Mesendoderm (in vitro differentiated cells): ENCODE measurements at regions not wholly inside any gene's neighbourhood (a gene's known extent, or its start where the extent isn't known, plus 50 kb on each side); places are given as distances from the start of the nearest gene placed in this dataset.

Experiments used
- DNase-seq: peaks from one replicate; pipeline ENCODE4 v3.0.0; 2013
- H2AK5ac ChIP-seq: 2 replicates; pipeline ENCODE4 v1.6.1; 2013; ENCODE audit warnings: low read length, inconsistent platforms
- H2BK120ac ChIP-seq: 2 replicates; pipeline ENCODE4 v1.6.1; 2013; ENCODE audit warnings: low read depth, mild to moderate bottlenecking, low read length, moderate library complexity, mixed read lengths
- H2BK15ac ChIP-seq: replicated peaks from 2 replicates; pipeline ENCODE4 v1.6.1; 2013; ENCODE audit warnings: low read depth, mild to moderate bottlenecking, moderate library complexity
- H2BK5ac ChIP-seq: 2 replicates; pipeline ENCODE4 v1.6.1; 2013; ENCODE audit warnings: low read length, inconsistent platforms
- H3K18ac ChIP-seq: 2 replicates; pipeline ENCODE4 v1.6.1; 2013; ENCODE audit warnings: mild to moderate bottlenecking, low read length, mixed read lengths
- H3K23ac ChIP-seq: one replicate; pipeline ENCODE4 v1.6.1; 2013; ENCODE audit warnings: low read length
- H3K27ac ChIP-seq: 2 replicates; pipeline ENCODE4 v1.5.1; 2013; ENCODE audit warnings: low read depth, mild to moderate bottlenecking, inconsistent platforms, low read length, moderate library complexity
- H3K27me3 ChIP-seq: 2 replicates; pipeline ENCODE4 v1.6.1; 2013; ENCODE audit warnings: low read length, control low read depth, mild to moderate bottlenecking, inconsistent platforms; ENCODE audit not compliant: insufficient read depth, poor library complexity
- H3K36me3 ChIP-seq: 2 replicates; pipeline ENCODE4 v1.6.1; 2013; ENCODE audit warnings: low read length, inconsistent platforms; ENCODE audit not compliant: control insufficient read depth, insufficient read depth
- H3K4ac ChIP-seq: one replicate; pipeline ENCODE4 v1.6.1; 2013; ENCODE audit warnings: low read depth, mild to moderate bottlenecking, low read length, moderate library complexity
- H3K4me1 ChIP-seq: 2 replicates; pipeline ENCODE4 v1.6.1; 2013; ENCODE audit warnings: low read depth, low read length, inconsistent platforms; ENCODE audit not compliant: control insufficient read depth
- H3K4me2 ChIP-seq: 2 replicates; pipeline ENCODE4 v1.6.1; 2013; ENCODE audit warnings: low read length
- H3K4me3 ChIP-seq: 2 replicates; pipeline ENCODE4 v1.5.1; 2013; ENCODE audit warnings: mild to moderate bottlenecking, low read length
- H3K56ac ChIP-seq: one replicate; pipeline ENCODE4 v1.6.1; 2013; ENCODE audit warnings: low read length
- H3K79me1 ChIP-seq: 2 replicates; pipeline ENCODE4 v1.6.1; 2013; ENCODE audit warnings: low read length, inconsistent platforms
- H3K79me2 ChIP-seq: 2 replicates; pipeline ENCODE4 v1.6.1; 2013; ENCODE audit warnings: mild to moderate bottlenecking, low read length; ENCODE audit not compliant: control insufficient read depth, insufficient read depth
- H3K9ac ChIP-seq: 2 replicates; pipeline ENCODE4 v1.6.1; 2013; ENCODE audit warnings: low read length, inconsistent platforms
- H4K5ac ChIP-seq: one replicate; pipeline ENCODE4 v1.6.1; 2013; ENCODE audit warnings: low read length
- H4K8ac ChIP-seq: one replicate; pipeline ENCODE4 v1.6.1; 2013; ENCODE audit warnings: low read depth, mild to moderate bottlenecking, control low read depth, low read length, moderate library complexity
- WGBS: extraction: QIAGEN DNeasy Blood & Tissue Kit; methylation state at CpG from one replicate; pipeline ENCODE4 v1.1.7; 2013; ENCODE audit warnings: low lambda C conversion rate, missing lambda C conversion rate; ENCODE audit not compliant: insufficient coverage; ENCODE audit errors: extremely low coverage; 5-methylcytosine and 5-hydroxymethylcytosine counted together

GRCh38 chr18:78525366-78526111 lies 454.1 kb upstream of the SALL3 start:
- no peaks in the 10 kb centered on the region for H3K79me1 ChIP-seq
- no peak overlapping the region for H2BK5ac ChIP-seq
- H2BK120ac ChIP-seq, result no peak overlapping the region
- WGBS, result no CpG with 5 or more reads among the region's 11 CpGs
- no peak overlapping the region for H2BK15ac ChIP-seq
- H3K9ac ChIP-seq, result no peak overlapping the region
- H2AK5ac ChIP-seq, result no peak overlapping the region
- no peak overlapping the region for H4K8ac ChIP-seq
- H3K79me2 ChIP-seq, result no peaks in the 10 kb centered on the region
- H3K23ac ChIP-seq, result no peak overlapping the region
- H3K18ac ChIP-seq, result no peak overlapping the region
- no peak overlapping the region for H3K4ac ChIP-seq
- no peak overlapping the region for H3K4me3 ChIP-seq
- no peak overlapping the region for H3K56ac ChIP-seq
- H3K27ac ChIP-seq, result no peak overlapping the region
- H3K4me2 ChIP-seq, result no peak overlapping the region
- H3K36me3 ChIP-seq, result no peaks in the 10 kb centered on the region
- no peak for DNase-seq
- H4K5ac ChIP-seq, result no peak overlapping the region
- no peaks in the 10 kb centered on the region for H3K4me1 ChIP-seq
- no peaks in the 10 kb centered on the region for H3K27me3 ChIP-seq

GRCh38 chr18:78526275-78526674 lies 453.3 kb upstream of the SALL3 start:
- H3K18ac ChIP-seq, result no peak overlapping the region
- H3K27ac ChIP-seq, result no peak overlapping the region
- no peak overlapping the region for H3K4me2 ChIP-seq
- no peak overlapping the region for H4K8ac ChIP-seq
- H3K4me3 ChIP-seq, result no peak overlapping the region
- no peak overlapping the region for H3K23ac ChIP-seq
- no peak for DNase-seq
- no peak overlapping the region for H3K56ac ChIP-seq
- no peak overlapping the region for H3K9ac ChIP-seq
- H3K27me3 ChIP-seq, result no peaks in the 10 kb centered on the region
- no peaks in the 10 kb centered on the region for H3K36me3 ChIP-seq
- H3K4me1 ChIP-seq, result no peaks in the 10 kb centered on the region
- H2AK5ac ChIP-seq, result no peak overlapping the region
- H2BK15ac ChIP-seq, result no peak overlapping the region
- no CpG with 5 or more reads among the region's 10 CpGs for WGBS
- no peak overlapping the region for H4K5ac ChIP-seq
- no peak overlapping the region for H2BK5ac ChIP-seq
- no peaks in the 10 kb centered on the region for H3K79me2 ChIP-seq
- no peak overlapping the region for H2BK120ac ChIP-seq
- H3K79me1 ChIP-seq, result no peaks in the 10 kb centered on the region
- H3K4ac ChIP-seq, result no peak overlapping the region

GRCh38 chr18:78526923-78527711 lies 452.5 kb upstream of the SALL3 start:
- WGBS, result no CpG with 5 or more reads among the region's 19 CpGs
- H2AK5ac ChIP-seq, result no peak overlapping the region

GRCh38 chr18:78527984-78528383 lies 451.6 kb upstream of the SALL3 start:
- no peak for DNase-seq
- Histone ChIP-seq H2AK5ac (no peak overlapping the region), H4K5ac (no peak overlapping the region), H2BK5ac (no peak overlapping the region), H3K23ac (no peak overlapping the region), H4K8ac (no peak overlapping the region), H2BK15ac (no peak overlapping the region), H3K27ac (no peak overlapping the region), H3K18ac (no peak overlapping the region), H3K4me2 (no peak overlapping the region), H3K4me1 (no peaks in the 10 kb centered on the region), H2BK120ac (no peak overlapping the region), H3K4me3 (no peak overlapping the region), H3K4ac (no peak overlapping the region), H3K79me2 (no peaks in the 10 kb centered on the region), H3K56ac (no peak overlapping the region), H3K9ac (no peak overlapping the region), H3K36me3 (no peaks in the 10 kb centered on the region), H3K79me1 (no peaks in the 10 kb centered on the region), H3K27me3 (no peaks in the 10 kb centered on the region)
- WGBS, result no CpG with 5 or more reads among the region's 11 CpGs

More at GRCh38 chr18:78526923-78527711, 452.5 kb upstream of the SALL3 start:
- no peaks in the 10 kb centered on the region for H3K27me3 ChIP-seq
- no peak overlapping the region for H2BK5ac ChIP-seq
- H3K18ac ChIP-seq, result no peak overlapping the region
- no peak overlapping the region for H2BK120ac ChIP-seq
- H3K56ac ChIP-seq, result no peak overlapping the region
- no peak overlapping the region for H3K27ac ChIP-seq
- no peak overlapping the region for H3K9ac ChIP-seq
- no peak overlapping the region for H3K4me3 ChIP-seq
- H3K79me1 ChIP-seq, result no peaks in the 10 kb centered on the region
- H3K23ac ChIP-seq, result no peak overlapping the region
- H3K4ac ChIP-seq, result no peak overlapping the region
- no peak overlapping the region for H3K4me2 ChIP-seq
- no peak overlapping the region for H4K5ac ChIP-seq
- H3K4me1 ChIP-seq, result no peaks in the 10 kb centered on the region
- no peak overlapping the region for H2BK15ac ChIP-seq
- DNase-seq, result no peak
- H4K8ac ChIP-seq, result no peak overlapping the region
- H3K79me2 ChIP-seq, result no peaks in the 10 kb centered on the region
- no peaks in the 10 kb centered on the region for H3K36me3 ChIP-seq

GRCh38 chr18:78528411-78529258 lies 451.0 kb upstream of the SALL3 start:
- H3K4me1 ChIP-seq, result no peaks in the 10 kb centered on the region
- H3K36me3 ChIP-seq, result no peaks in the 10 kb centered on the region
- H3K18ac ChIP-seq, result no peak overlapping the region
- H3K23ac ChIP-seq, result no peak overlapping the region
- no peak overlapping the region for H4K5ac ChIP-seq
- H3K27ac ChIP-seq, result no peak overlapping the region
- no peak overlapping the region for H3K4me2 ChIP-seq
- no peak overlapping the region for H3K4ac ChIP-seq
- H3K27me3 ChIP-seq, result no peaks in the 10 kb centered on the region
- DNase-seq, result no peak
- H3K9ac ChIP-seq, result no peak overlapping the region
- no peak overlapping the region for H2BK15ac ChIP-seq
- H2BK5ac ChIP-seq, result no peak overlapping the region
- no peak overlapping the region for H3K56ac ChIP-seq
- H3K4me3 ChIP-seq, result no peak overlapping the region
- no peak overlapping the region for H2BK120ac ChIP-seq
- no CpG with 5 or more reads among the region's 17 CpGs for WGBS
- H2AK5ac ChIP-seq, result no peak overlapping the region
- no peaks in the 10 kb centered on the region for H3K79me1 ChIP-seq
- H4K8ac ChIP-seq, result no peak overlapping the region
- no peaks in the 10 kb centered on the region for H3K79me2 ChIP-seq
